GM12865 (cell line): ENCODE measurements at regions not wholly inside any gene's neighbourhood (a gene's known extent, or its start where the extent isn't known, plus 50 kb on each side); places are given as distances from the start of the nearest gene placed in this dataset.

Source experiments
- DNase-seq: peaks from one replicate; pipeline ENCODE4 v3.0.0; 2010; ENCODE audit warnings: low read depth
- H3K4me3 ChIP-seq: 2 replicates; pipeline ENCODE4 v1.5.1; 2011; ENCODE audit warnings: mild to moderate bottlenecking, low read depth, low read length, control low read depth
- TF ChIP-seq, protein P1 (sequence below): IDR thresholded peaks from 2 replicates; pipeline ENCODE4 v1.5.1; 2011; ENCODE audit warnings: low read length, control low read depth, low read depth, inconsistent platforms; ENCODE audit not compliant: insufficient read depth; ENCODE audit errors: missing control alignments

DNA sequence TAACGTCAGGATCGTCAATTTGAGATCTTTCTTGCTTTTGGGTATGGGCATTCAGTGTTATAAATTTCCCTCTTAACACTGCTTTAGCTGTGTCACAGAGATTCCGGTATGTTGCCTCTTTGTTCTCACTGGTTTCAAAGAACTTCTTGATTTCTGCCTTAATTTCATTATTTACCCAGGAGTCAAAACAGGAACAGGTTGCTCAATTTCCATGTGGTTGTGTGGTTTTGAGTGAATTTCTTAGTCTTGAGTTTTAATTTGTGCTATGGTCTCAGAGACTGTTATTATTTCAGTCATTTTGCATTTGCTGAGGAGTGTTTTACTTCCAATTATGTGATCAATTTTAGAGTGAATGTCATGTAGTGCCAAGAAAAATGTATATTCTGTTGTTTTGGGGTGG lies 153.1 kb downstream of the PCDH17 start:
- TF ChIP-seq, protein P1, sequence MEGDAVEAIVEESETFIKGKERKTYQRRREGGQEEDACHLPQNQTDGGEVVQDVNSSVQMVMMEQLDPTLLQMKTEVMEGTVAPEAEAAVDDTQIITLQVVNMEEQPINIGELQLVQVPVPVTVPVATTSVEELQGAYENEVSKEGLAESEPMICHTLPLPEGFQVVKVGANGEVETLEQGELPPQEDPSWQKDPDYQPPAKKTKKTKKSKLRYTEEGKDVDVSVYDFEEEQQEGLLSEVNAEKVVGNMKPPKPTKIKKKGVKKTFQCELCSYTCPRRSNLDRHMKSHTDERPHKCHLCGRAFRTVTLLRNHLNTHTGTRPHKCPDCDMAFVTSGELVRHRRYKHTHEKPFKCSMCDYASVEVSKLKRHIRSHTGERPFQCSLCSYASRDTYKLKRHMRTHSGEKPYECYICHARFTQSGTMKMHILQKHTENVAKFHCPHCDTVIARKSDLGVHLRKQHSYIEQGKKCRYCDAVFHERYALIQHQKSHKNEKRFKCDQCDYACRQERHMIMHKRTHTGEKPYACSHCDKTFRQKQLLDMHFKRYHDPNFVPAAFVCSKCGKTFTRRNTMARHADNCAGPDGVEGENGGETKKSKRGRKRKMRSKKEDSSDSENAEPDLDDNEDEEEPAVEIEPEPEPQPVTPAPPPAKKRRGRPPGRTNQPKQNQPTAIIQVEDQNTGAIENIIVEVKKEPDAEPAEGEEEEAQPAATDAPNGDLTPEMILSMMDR: no peak
- no peak overlapping the region for H3K4me3 ChIP-seq
- no peak for DNase-seq

DNA sequence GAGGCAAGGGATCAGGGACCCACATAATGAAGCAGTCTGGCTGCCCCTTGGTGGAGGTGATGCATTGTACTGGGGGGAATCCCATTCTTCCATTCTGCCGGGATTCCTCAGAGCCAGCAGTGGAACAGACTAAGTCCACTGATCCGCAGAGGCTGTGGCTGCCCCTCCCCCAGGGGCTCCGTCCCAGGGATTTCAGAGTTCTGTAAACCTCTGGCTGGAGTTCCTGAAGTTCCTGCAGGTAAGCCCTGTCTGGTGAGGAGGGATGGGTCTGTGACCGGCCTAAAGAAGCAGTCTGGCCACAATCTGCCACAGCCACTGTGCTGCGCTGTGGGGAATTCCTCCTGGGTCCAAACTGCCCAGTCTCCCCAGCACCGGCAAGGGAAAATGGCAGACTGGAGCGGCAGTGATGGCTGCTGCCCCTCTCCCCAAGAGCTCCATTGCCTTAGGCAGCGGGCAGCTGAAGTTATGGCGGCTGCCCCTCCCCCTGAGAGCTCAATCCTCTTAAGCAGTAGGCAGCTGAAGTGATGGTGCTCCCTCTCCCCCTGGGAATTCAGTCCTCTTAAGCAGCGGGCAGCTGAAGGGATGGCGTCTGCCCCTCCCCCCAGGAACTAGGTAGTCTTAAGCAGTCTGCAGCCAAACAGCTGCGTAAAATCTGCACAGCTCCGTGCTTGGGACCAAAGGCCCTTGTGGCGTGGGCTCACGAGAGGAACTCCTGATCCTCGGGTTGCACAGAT lies 155.7 kb downstream of the PCDH17 start:
- no peak overlapping the region for H3K4me3 ChIP-seq
- no peak for DNase-seq
- TF ChIP-seq, protein P1: no peak

DNA sequence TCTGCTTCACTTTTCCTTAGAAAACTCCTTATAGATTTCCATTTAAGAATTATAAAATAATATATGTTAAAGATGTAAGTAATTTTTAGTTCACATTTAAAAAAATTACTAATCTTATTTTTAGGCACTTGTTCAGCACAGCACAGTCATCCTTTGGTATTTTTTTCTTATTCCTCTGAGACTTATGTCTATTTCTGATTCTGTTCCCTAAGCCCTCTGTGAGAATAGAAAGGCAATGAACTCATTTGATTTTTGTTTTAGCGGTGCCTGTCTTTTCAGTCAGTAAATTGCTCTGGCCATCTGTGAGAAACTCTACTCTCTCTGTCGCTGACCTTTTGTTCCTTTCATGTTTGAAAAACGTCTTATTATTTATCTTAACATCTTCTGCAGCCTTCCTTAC lies 168.1 kb downstream of the PCDH17 start:
- TF ChIP-seq, protein P1: no peak
- DNase-seq: no peak
- no peak overlapping the region for H3K4me3 ChIP-seq

DNA sequence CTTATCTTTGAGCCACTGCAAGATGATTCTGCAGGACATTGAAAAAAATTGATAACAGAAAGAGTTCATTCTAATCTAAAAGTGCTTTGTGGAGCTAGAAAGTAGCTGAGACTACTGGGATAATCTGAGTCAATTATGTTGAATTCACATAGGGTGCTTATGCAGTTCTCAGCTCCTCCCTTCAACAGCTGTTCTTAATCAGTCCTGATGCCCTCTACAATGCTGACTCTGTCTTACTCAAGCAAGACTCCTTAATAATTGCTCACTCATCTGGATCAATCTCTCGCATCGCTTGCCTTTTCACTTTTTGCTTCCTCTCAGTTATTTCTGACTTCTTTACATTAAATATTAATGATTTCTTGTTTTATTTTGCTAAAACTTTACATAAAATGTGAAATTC lies 182.1 kb downstream of the PCDH17 start:
- H3K4me3 ChIP-seq: no peak overlapping the region
- DNase-seq: no peak
- TF ChIP-seq, protein P1: no peak

DNA sequence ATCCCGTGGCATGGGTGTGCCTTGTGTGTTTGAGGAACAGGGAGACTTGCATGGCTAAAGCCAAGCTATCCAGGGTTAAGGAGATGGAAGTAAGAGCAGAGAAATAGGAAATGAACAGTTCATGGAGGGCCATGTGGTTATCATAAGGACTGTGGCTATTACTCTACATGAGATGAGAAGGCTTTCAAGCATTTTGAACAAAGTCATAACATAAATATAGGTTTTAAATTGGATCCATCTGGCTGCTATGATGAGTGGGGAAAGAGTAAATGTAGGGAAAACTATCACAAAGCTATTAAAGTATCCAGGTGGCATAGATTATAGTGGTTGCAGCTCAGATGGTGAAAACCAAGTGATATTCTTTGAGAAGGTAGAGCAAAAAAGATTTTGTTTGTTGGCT lies 184.1 kb downstream of the PCDH17 start:
- no peak overlapping the region for H3K4me3 ChIP-seq
- TF ChIP-seq, protein P1: no peak
- no peak for DNase-seq

DNA sequence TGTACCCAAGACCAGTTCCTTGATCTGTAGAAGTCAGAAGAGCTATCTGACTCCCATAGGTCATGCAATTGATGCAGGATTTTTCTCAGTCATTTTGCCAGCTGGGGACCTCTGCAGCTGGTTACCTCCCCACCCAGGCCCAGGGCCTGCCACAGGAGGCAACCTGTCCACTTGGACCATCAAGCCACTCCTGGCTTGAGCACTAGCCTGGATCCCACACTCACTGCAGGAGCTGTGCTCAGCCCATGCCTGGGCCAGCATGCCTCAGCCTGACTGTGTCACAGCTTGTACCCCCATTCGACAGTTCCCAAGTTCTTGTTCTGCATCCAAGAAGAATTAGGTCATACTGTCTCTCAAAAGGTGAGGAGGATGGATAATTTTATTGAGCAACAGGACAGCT lies 189.4 kb downstream of the PCDH17 start:
- no peak overlapping the region for H3K4me3 ChIP-seq
- TF ChIP-seq, protein P1: no peak
- no peak for DNase-seq

DNA sequence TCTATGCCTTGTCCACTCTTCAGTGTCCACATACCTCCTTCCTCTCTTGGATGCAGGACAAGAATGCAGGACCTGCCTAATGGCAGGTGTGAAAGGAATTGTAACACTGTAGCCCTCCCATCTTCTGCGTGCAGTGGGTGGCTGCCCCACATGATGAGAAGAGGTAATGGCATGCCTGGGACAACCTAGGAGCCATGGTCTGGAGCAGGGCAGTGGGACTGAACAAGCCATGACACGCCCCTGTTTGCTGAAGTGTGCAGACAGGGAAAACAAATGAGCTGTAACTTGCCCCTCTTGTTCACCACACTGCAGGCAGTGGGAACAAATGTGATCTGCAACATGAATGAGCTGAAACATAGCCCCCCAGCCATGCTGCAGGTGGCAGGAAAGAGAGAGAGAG lies 192.2 kb downstream of the PCDH17 start:
- H3K4me3 ChIP-seq: no peak overlapping the region
- DNase-seq: no peak
- TF ChIP-seq, protein P1: no peak
